Smooth muscle cell (in vitro differentiated cells): ENCODE measurements at regions not wholly inside any gene's neighbourhood (a gene's known extent, or its start where the extent isn't known, plus 50 kb on each side); places are given as distances from the start of the nearest gene placed in this dataset.
A peak's percentile ranks its signal among the peaks of the same experiment; 100 is the strongest.
"Not testable (repeated sequence)": the region's sequence is repeated elsewhere in the genome, so short reads cannot be mapped to it uniquely, and the experiment has no call there.

Experiments used
- DNase-seq: peaks from one replicate; lab custom pipeline; 2025; ENCODE audit not compliant: unreplicated experiment; lab: John Stamatoyannopoulos, UW
- H2AFZ ChIP-seq: fragments of 200-600 bp; sonication (generic); 2 replicates; pipeline ENCODE4 v1.6.0; 2016; ENCODE audit warnings: antibody characterized with exemption, low read depth, mild to moderate bottlenecking
- H3F3A ChIP-seq: fragments of 200-600 bp; sonication (generic); 2 replicates; pipeline ENCODE4 v1.6.0; 2017; ENCODE audit warnings: antibody characterized with exemption, low read depth
- H3K27ac ChIP-seq: fragments of 200-600 bp; sonication (generic); 2 replicates; pipeline ENCODE4 v1.5.1; 2016; ENCODE audit warnings: low read depth, mild to moderate bottlenecking
- H3K27me3 ChIP-seq: fragments of 200-600 bp; sonication (generic); 2 replicates; pipeline ENCODE4 v1.6.1; 2016; ENCODE audit warnings: low read depth, mild to moderate bottlenecking
- H3K36me3 ChIP-seq: fragments of 200-600 bp; sonication (generic); 2 replicates; pipeline ENCODE4 v1.5.1; 2016; ENCODE audit warnings: low read depth
- H3K4me1 ChIP-seq: fragments of 200-600 bp; sonication (generic); 2 replicates; pipeline ENCODE4 v1.5.1; 2016; ENCODE audit warnings: low read depth
- H3K4me2 ChIP-seq: fragments of 200-600 bp; sonication (generic); 2 replicates; pipeline ENCODE4 v1.6.0; 2016; ENCODE audit warnings: mild to moderate bottlenecking
- H3K4me3 ChIP-seq: fragments of 200-600 bp; sonication (generic); 2 replicates; pipeline ENCODE4 v1.5.1; 2016; ENCODE audit warnings: mild to moderate bottlenecking
- H3K79me2 ChIP-seq: fragments of 200-600 bp; sonication (generic); 2 replicates; pipeline ENCODE4 v1.6.0; 2016; ENCODE audit warnings: low read depth, mild to moderate bottlenecking
- H3K9ac ChIP-seq: fragments of 200-600 bp; sonication (generic); 2 replicates; pipeline ENCODE4 v1.6.0; 2016; ENCODE audit warnings: low read depth
- H3K9me3 ChIP-seq: fragments of 200-600 bp; sonication (generic); replicated peaks from 2 replicates; pipeline ENCODE4 v1.5.1; 2016; ENCODE audit warnings: low read depth
- H4K20me1 ChIP-seq: fragments of 200-600 bp; sonication (generic); 2 replicates; pipeline ENCODE4 v1.6.0; 2016; ENCODE audit warnings: low read depth
- CTCF ChIP-seq: fragments of 200-600 bp; sonication (generic); IDR thresholded peaks from 2 replicates; pipeline ENCODE4 v1.5.1; 2017; ENCODE audit warnings: borderline replicate concordance, mild to moderate bottlenecking, antibody characterized with exemption; ENCODE audit not compliant: insufficient read depth, poor library complexity, severe bottlenecking
- WGBS: methylation state at CpG from one replicate; pipeline ENCODE4 v1.1.7; 2016; ENCODE audit warnings: low lambda C conversion rate; 5-methylcytosine and 5-hydroxymethylcytosine counted together

DNA sequence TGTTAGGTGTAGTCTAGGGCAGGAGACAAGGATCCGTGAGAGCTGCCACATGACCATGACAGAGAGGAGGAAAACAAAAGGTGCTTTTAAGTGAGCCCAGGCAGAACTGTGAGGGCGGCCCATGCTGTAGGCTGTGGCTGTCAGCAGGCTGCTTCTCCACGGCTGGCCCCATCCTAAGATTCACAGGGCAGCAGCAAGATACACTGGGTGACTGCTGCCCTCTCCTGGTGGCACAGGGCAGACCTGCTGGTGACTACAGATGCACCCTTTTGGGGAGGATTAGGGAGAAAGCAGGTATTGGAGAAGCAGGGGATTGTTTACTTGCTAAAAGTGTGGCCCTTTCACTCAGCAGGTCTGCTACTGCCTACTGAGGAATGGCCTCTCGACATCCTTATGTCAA is 112.2 kb upstream of the CCZ1B start:
- H3K4me3 ChIP-seq, H3K27ac ChIP-seq, H4K20me1 ChIP-seq, H3K4me2 ChIP-seq, H3K36me3 ChIP-seq, H3K4me1 ChIP-seq, H3F3A ChIP-seq, H3K27me3 ChIP-seq, DNase-seq, H3K9me3 ChIP-seq, H3K79me2 ChIP-seq, H3K9ac ChIP-seq, H2AFZ ChIP-seq: not testable (repeated sequence)
- TF ChIP-seq CTCF = peak; percentile 56
- WGBS = 7% methylated on average over 4 of the region's 4 CpGs

GRCh38 chr7:6939126-6939525 is 113.1 kb upstream of the CCZ1B start:
- not testable (repeated sequence) for H3K9ac ChIP-seq, DNase-seq
- WGBS = 86% methylated on average over 11 of the region's 11 CpGs

GRCh38 chr7:6939896-6940295 is 113.8 kb upstream of the CCZ1B start:
- H3K79me2 ChIP-seq, H3K4me2 ChIP-seq, DNase-seq, H4K20me1 ChIP-seq, H3K27ac ChIP-seq, H3K9ac ChIP-seq, H3K27me3 ChIP-seq, H2AFZ ChIP-seq, H3K36me3 ChIP-seq, H3K4me1 ChIP-seq, H3F3A ChIP-seq, H3K4me3 ChIP-seq, H3K9me3 ChIP-seq: not testable (repeated sequence)
- 86% methylated on average over 13 of the region's 17 CpGs for WGBS

More at GRCh38 chr7:6939126-6939525, 113.1 kb upstream of the CCZ1B start:
- H3K9me3 ChIP-seq, H3K4me1 ChIP-seq, H2AFZ ChIP-seq, H3K4me2 ChIP-seq, H3K79me2 ChIP-seq, H3K4me3 ChIP-seq, H3K36me3 ChIP-seq, H4K20me1 ChIP-seq, H3F3A ChIP-seq, H3K27me3 ChIP-seq, H3K27ac ChIP-seq: not testable (repeated sequence)

GRCh38 chr7:6946873-6947272 is 120.8 kb upstream of the CCZ1B start:
- not testable (repeated sequence) for H3F3A ChIP-seq, H3K27ac ChIP-seq, H3K27me3 ChIP-seq, DNase-seq, H4K20me1 ChIP-seq, H3K4me2 ChIP-seq, H3K36me3 ChIP-seq, H3K79me2 ChIP-seq, H3K4me1 ChIP-seq, H2AFZ ChIP-seq, H3K4me3 ChIP-seq, H3K9ac ChIP-seq, H3K9me3 ChIP-seq
- WGBS = 92% methylated on average over 5 of the region's 5 CpGs

DNA sequence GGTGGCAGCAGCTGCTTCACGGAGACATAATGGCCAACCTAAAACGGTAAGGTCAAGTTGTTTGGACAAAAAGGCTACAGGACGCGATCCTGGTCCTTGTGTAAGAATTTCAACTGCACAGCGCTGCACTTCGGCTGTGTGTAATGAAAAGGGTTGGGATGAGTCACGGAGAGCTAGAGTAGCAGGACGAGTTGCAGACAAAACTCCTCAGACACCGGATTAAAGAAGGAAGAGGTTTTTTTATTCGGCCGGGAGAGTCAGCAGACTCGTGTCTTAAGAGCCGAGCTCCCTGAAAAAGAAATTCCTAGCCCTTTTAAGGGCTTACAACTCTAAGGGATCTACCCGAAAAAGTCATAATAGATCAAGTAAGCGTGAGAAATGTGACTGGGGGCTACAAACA is 124.2 kb upstream of the CCZ1B start:
- WGBS = 3% methylated on average over 15 of the region's 15 CpGs
- not testable (repeated sequence) for H3K79me2 ChIP-seq, H3K9ac ChIP-seq, H2AFZ ChIP-seq, DNase-seq, H3K36me3 ChIP-seq, H3F3A ChIP-seq, H3K27me3 ChIP-seq, H4K20me1 ChIP-seq, H3K4me1 ChIP-seq, H3K9me3 ChIP-seq
- Histone ChIP-seq H3K4me3 (peak overlapping the region; percentile 12), H3K27ac (peak overlapping the region; percentile 74), H3K4me2 (peak overlapping the region; percentile 60)

DNA sequence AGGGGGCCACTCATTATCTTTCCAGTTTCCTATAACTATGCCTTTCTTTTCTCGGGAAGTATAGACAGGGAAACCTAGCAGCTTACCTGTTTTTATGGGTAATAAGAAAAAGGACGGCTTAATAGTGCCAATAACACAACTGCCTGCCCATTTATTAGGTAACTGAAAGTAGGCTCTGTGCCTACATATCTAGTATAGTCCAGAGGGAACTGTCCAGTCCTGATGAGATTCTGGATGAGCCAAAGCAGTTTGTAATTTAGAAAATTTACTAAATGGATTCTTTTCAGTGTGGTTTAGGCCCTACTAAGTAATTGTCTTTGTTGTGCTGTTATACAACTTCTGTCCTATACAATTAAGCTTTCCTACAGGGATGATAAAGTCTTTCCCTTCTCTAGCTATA is 125.5 kb upstream of the CCZ1B start:
- not testable (repeated sequence) for H3K36me3 ChIP-seq, H3K4me3 ChIP-seq, H3K9me3 ChIP-seq, H4K20me1 ChIP-seq, H3F3A ChIP-seq, H3K9ac ChIP-seq, H3K27ac ChIP-seq, H3K79me2 ChIP-seq, H2AFZ ChIP-seq, H3K27me3 ChIP-seq, H3K4me1 ChIP-seq, H3K4me2 ChIP-seq, DNase-seq
- 97% methylated on average over 2 of the region's 2 CpGs for WGBS
